GM12878 (cell line): ENCODE measurements at regions not wholly inside any gene's neighbourhood (a gene's known extent, or its start where the extent isn't known, plus 50 kb on each side); places are given as distances from the start of the nearest gene placed in this dataset.

Experiments
- CREM ChIP-seq: IDR thresholded peaks from 2 replicates; pipeline ENCODE4 v1.6.1; 2014; ENCODE audit warnings: antibody characterized with exemption, low read depth
- MAX ChIP-seq: IDR thresholded peaks from 2 replicates; pipeline ENCODE4 v1.6.1; 2012; ENCODE audit warnings: low read depth, low read length, improper control_type of control experiment
- NBN ChIP-seq: fragments of 450-650 bp; IDR thresholded peaks from 2 replicates; pipeline ENCODE4 v1.6.1; 2016
- POLR2A ChIP-seq: IDR thresholded peaks from 2 replicates; pipeline ENCODE4 v1.6.1; 2011; ENCODE audit warnings: low read depth, mild to moderate bottlenecking, low read length
- POLR2AphosphoS2 ChIP-seq: IDR thresholded peaks from 2 replicates; pipeline ENCODE4 v1.6.1; 2011; ENCODE audit warnings: low read depth, mild to moderate bottlenecking, low read length, improper control_type of control experiment, moderate library complexity
- SIN3A ChIP-seq: IDR thresholded peaks from 2 replicates; pipeline ENCODE4 v1.6.1; 2012; ENCODE audit warnings: low read depth, low read length, improper control_type of control experiment
- TF ChIP-seq, protein P1 (sequence below): fragments of 450-650 bp; IDR thresholded peaks from 2 replicates; pipeline ENCODE4 v1.6.1; 2014; ENCODE audit warnings: mild to moderate bottlenecking
- TF ChIP-seq, protein P2 (sequence below), 3 experiments: IDR thresholded peaks in 2 of 3; conservative IDR thresholded peaks in 1 of 3; 2 replicates each; pipeline ENCODE4 v1.5.1; 2011; ENCODE audit warnings: low read depth in 3 of 3, low read length in 3 of 3, mild to moderate bottlenecking in 3 of 3, control low read depth in 2 of 3, moderate library complexity in 2 of 3, inconsistent platforms in 1 of 3, mixed read lengths in 1 of 3; ENCODE audit not compliant: control insufficient read depth in 2 of 3, insufficient read depth in 1 of 3; ENCODE audit errors: extremely low read depth in 1 of 3

DNA sequence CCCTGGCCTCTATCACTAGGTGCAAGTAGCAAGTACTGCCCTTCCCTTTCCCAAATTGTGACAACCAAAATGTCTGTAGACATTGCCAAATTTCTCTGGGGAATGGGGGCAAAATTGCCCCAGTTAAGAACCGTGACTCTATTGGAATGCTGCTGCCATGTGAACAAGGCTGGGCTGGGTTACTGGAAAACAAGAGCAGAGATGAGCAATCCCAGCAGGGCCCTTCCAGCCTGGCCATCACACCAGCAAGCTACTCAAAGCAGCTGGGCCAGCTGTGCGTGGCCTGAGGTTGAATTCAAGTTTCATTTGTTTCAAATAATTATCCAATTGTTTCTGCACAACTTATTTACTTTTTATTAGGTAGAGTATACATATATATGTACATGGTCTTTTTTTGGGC is 103.4 kb upstream of the PKP2 start:
- TF ChIP-seq POLR2A, result no peak
- TF ChIP-seq, protein P1, sequence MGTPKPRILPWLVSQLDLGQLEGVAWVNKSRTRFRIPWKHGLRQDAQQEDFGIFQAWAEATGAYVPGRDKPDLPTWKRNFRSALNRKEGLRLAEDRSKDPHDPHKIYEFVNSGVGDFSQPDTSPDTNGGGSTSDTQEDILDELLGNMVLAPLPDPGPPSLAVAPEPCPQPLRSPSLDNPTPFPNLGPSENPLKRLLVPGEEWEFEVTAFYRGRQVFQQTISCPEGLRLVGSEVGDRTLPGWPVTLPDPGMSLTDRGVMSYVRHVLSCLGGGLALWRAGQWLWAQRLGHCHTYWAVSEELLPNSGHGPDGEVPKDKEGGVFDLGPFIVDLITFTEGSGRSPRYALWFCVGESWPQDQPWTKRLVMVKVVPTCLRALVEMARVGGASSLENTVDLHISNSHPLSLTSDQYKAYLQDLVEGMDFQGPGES, result no peak
- TF ChIP-seq, protein P2, sequence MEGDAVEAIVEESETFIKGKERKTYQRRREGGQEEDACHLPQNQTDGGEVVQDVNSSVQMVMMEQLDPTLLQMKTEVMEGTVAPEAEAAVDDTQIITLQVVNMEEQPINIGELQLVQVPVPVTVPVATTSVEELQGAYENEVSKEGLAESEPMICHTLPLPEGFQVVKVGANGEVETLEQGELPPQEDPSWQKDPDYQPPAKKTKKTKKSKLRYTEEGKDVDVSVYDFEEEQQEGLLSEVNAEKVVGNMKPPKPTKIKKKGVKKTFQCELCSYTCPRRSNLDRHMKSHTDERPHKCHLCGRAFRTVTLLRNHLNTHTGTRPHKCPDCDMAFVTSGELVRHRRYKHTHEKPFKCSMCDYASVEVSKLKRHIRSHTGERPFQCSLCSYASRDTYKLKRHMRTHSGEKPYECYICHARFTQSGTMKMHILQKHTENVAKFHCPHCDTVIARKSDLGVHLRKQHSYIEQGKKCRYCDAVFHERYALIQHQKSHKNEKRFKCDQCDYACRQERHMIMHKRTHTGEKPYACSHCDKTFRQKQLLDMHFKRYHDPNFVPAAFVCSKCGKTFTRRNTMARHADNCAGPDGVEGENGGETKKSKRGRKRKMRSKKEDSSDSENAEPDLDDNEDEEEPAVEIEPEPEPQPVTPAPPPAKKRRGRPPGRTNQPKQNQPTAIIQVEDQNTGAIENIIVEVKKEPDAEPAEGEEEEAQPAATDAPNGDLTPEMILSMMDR (IDR thresholded peaks at IDR 0.05 in 2 of 3, conservative IDR thresholded peaks at IDR 0.05 in 1 of 3; ENCODE audit: control insufficient read depth in 2 of 3, extremely low read depth in 1 of 3, insufficient read depth in 1 of 3, low read depth in 3 of 3, low read length in 3 of 3), result no peak
- no peak for TF ChIP-seq NBN
- no peak for TF ChIP-seq SIN3A
- no peak for TF ChIP-seq CREM
- no peak for TF ChIP-seq POLR2AphosphoS2
- TF ChIP-seq MAX, result no peak
